ENCODE measurements at regions not wholly inside any gene's neighbourhood (a gene's known extent, or its start where the extent isn't known, plus 50 kb on each side); places are given as distances from the start of the nearest gene placed in this dataset.
"Not testable (repeated sequence)": the region's sequence is repeated elsewhere in the genome, so short reads cannot be mapped to it uniquely, and the experiment has no call there.

DNA sequence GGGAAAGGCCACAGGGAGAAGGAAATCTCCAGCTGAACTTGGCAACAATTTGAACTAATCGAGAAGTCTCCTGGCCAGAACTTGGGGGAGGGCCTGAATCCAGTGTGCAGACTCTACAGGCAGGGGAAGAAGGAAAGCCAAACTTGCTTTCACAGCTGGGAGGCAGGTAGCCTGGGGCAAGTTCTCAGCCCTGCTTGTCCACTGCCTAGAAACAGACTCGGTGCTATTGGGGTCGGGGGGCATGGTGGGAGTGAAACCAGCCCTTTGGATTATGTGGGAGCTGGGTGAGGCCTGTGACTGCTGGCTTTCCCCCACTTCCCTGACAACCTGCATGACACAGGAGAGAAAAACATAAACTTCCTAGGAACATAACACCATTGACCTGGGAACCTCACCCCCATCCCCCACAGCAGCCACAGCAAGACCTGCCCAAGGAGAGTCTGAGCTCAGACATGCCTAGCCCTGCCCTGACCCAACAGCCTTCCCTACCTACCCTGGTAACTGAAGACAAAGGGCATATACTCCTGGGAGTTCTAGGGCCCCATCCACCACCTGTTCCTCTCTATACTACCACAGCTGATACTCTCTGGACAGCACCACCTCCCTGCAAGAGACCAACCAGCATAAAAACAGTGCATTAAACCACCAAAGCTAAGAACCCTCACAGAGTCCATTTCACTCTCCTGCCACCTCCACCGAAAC is 103.7 kb upstream of the MNS1 start:
- no peak for DNase-seq

DNA sequence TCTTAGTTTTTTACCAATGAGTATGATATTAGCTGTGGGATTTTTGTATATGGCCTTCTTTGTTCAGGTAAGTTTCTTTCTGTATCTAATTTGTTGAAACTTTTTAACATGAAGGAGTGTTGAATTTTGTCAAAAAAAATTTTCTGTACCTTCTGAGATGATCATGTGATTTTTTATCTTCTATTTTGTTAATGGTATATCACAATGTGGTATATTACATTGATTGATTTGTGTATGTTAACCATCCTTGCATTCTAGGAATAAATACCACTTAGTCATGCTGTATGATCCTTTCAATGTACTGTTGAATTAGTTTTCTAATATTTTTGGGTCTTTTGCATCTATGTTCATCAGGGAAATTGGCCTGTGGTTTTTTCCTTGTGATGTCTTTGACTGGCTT is 92.5 kb upstream of the MNS1 start:
- DNase-seq = no peak

DNA sequence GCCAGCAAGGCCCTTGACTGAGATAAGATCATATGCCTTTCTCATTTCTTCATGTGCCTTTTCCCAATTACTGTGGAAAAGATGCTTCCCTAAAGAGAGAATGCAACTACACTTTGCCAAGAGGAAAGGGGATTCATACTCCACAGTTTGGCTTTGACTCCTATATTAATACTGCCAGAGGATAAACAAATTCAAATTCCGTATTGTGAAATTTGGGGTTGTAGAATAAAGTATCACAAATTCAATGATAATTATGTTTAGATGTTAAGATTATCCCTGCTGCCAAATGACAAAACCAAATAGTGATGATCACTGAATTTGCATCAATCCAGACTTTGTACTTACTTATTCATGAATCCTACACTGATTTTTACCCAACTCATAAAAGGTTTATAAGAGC is 88.5 kb upstream of the MNS1 start:
- no peak for DNase-seq

DNA sequence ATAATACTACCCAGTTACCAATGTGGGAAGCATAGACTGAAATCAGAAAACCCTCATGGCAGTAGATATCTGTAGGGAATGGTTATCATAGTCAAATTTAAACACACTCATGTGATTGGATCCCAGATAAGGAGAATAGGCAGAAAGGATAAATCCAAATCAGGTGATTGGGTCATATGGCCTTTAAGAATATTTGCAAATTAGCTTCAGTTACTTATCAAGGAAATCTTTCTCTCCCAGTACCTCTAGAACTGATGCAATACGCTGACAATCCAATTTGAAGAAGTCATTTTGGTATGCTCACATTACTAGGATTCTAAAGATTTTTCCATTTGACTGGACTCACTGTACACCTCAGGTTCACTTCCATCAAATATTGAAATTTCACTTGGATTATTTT is 87.7 kb upstream of the MNS1 start:
- no peak for DNase-seq

DNA sequence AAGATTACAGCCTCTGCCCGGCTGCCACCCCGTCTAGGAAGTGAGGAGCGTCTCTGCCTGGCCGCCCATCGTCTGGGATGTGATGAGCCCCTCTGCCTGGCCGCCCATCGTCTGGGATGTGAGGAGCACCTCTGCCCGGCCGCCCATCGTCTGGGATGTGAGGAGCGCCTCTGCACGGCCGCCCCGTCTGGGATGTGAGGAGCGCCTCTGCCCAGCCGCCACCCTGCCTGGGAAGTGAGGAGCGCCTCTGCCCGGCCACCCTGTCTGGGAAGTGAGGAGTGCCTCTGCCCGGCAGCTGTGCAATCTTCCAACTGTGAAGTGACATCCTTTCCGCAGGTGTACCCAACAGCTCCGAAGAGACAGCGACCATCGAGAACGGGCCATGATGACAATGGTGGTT is 75.6 kb upstream of the MNS1 start:
- not testable (repeated sequence) for DNase-seq

DNA sequence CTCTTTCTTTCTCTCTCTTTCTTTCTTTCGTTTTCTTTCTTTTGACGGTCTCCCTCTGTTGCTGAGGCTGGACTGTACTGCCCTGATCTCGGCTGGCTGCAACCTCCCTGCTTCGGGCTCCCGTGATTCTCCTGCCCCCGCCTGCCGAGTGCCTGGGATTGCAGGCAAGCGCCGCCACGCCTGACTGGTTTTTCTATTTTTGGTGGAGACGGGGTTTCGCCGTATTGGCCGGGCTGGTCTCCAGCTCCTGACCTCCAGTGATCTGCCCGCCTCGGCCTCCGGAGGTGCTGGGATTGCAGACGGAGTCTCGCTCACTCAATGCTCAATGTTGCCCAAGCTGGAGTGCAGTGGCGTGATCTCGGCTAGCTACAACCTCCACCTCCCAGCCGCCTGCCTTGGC is 75.2 kb upstream of the MNS1 start:
- DNase-seq = not testable (repeated sequence)

DNA sequence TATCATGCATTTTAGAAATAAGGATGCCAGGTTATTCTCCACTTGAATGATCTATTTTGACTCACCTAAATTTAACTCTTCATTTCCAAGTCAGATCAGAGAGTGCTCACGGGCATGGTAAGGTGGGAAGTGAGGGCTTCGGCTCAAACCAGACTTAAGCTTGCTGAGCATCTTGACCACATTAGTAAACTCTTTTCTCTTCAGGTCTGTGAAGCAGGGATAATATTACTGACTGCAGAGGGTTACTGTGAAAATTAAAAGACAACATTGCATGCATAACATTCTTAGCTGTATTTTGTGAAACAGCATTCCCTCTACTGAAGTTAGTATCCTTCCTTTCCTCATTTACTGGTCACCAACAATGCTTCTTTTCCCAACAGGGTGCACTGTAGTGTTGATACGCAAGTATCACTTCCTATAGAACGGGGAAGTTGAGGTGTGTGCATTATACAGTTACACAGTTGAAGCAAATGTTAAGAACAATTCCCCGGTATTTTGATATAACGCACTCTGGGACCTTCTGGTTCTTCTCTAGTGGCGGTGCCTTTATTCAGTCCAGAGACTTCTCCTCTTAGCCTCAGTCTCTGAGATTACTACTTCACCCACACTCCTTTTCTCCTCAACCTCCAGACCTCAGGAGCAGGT is 74.1 kb upstream of the MNS1 start:
- no peak for DNase-seq

DNA sequence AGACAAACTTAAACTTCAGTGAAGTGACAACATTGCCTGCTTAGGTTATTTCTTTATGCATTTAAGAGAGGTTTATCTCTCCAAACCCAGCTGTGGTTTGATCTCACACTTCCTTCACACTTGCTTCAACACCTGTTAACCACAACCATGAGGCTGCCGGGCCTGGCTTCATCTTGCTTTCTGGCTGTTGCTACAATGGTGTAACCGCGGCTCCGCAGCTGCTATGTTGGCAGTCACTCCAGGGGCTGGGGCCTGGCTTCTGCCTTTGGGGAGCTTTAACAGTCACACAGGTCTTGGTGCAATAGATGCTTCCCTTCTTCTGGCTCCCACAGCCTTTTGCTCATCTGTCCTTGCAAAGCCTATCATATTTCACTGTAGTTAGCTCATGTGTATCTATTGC is 72.9 kb upstream of the MNS1 start:
- peak in 1 of 4 experiments; percentile 2 for DNase-seq

DNA sequence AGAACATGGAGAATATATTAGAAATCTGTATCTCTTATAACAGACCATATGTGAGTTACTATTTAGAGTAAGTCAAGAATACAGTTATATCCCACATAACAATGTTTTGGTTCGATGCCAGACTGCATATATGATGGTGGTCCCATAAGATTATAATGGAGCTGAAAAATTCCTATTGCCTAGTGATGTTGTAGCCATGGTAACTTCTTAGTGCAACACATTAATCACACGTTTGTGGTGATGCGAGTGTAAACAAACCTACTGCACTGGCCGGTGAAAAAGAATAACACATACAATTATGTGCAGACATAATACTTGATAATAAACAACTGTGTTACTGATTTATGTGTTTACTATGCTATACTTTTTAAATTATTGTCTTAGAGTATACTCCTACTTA is 69.8 kb upstream of the MNS1 start:
- DNase-seq = no peak

DNA sequence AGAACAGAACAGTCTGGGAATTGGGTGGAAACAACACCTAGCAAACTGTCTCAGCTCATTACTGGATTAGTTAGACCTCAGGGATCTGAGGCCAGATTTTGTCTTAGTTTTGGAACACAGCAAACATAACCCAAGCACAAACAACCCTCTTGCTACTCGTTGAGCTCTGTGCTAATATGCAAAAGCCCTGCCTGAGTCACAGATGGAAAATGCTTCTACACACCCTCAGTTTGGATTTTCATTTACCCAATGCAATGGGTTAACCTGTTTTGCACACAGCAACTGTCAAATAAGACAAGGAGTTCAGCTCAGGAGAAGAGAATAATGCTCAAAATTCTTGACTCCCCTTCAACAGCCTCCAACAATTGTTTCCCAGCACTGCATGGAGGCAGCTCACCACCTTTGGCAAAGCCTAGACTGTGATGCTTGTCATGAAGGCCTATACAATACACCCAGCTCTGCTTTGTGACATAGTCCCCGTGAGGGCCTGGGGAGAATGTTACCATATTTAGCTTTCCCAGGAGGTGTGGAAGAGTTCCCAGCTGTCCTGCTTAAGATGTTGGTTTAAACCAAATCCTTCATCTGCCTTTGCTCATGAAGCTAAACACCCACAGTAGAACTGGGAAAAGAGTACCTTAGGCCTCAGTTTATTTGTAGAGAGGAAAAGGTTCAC is 68.9 kb upstream of the MNS1 start:
- DNase-seq = no peak

DNA sequence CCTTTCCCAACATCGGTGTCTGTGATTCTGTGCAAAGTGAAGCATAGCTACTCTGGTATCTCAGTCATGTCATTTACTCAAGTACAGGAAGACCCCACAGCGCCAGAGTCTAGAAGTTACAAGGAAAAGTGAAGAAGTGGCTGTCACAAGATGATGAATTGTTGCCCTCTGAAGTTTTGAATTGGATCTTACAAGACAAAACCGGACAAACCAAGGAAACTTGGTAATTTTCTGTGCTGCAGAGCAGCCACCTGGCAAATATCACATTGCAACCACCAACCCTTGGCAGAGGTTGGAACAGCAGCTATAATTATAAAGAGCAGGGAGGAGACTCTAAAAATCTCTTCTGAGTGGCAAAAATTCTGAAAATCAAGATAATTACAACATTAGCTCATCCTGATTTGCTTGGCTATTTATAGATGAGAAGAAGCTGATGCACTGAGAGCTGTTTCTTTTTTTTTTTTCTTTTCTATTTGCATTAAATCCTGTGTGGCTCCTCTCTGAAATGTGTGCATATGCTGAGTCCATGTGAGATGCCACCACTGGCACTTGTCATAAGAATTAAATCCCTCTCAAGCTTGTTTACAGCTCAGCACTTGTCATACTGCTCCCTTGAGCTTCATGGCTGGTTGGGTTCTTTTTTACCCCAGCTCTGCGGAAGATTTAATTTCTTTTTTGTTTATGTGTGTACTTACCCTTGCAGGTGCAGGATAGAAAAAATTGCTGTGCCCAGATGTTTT is 68.0 kb upstream of the MNS1 start:
- DNase-seq = no peak

DNA sequence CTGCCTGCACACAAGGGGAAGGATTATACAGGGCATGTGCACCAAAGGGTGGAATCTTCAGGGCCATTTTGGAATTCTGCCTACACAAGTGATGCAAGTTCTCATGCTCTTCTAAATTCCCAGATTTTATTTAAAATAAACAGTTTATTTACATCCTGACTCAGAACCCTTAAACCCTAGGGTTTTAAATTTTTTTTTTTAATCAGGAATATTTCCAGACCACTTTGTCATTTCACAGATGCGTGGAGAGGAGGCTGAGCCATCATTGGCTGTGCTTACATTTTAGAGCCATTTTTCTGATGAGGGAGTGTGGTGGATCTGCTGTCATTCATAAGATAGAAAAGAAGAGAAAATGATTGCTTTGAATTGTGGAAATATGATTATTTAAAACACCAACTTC is 65.2 kb upstream of the MNS1 start:
- no peak for DNase-seq

DNA sequence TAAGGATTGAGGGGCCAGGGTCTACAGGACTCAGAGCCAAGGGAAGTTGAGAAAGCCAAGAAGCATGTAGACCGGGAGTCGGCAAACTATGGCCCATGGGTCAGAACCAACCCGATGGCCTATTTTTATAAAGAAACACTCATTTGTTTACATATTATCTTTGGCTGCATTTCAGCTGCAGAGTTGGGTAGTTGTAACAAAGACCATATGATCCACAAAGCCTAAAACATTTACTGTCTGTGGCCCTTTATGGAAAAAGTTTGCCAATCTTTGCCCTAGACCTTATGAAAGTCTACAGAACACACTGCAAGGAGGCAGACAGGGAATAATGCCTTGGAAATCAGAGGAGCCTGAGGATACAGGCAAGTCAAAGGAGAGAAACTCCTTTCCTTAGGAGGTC is 63.2 kb upstream of the MNS1 start:
- no peak for DNase-seq

DNA sequence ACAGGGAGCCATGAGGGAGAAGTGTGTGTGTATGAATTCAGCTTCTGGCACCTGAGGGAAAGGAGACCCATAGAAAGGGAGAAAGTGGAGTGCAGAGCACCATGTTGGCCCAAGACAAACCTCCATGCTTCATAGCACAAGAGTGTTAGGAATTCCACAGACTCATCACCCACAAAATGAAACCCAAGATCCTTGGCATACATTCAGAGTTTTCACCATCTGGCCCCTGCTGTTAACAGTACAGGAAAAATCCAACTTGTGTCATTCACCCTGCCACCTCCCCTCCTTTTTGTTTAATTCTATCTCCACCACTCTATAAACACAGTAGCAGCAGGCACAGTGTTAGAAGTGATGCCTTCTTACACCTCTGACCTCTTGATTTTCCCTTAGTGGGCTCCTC is 60.0 kb upstream of the MNS1 start:
- DNase-seq = no peak

DNA sequence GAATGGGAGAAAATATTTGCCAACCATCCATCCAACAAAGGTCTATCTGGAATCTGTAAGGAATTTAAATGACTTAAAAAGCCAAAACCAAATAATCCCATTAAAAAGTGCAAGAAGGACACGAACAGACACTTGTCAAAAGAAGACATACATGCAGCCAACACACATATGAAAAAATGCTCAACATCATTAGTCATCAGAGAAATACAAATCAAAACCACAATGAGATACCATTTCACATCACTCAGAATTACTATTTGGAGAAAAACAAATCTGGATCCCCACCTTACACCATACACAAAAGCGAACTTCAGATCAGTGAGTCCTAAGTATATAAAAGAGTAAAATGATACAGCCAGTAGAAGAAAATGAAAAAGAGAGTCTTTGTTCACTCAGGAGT is 58.6 kb upstream of the MNS1 start:
- no peak for DNase-seq

DNA sequence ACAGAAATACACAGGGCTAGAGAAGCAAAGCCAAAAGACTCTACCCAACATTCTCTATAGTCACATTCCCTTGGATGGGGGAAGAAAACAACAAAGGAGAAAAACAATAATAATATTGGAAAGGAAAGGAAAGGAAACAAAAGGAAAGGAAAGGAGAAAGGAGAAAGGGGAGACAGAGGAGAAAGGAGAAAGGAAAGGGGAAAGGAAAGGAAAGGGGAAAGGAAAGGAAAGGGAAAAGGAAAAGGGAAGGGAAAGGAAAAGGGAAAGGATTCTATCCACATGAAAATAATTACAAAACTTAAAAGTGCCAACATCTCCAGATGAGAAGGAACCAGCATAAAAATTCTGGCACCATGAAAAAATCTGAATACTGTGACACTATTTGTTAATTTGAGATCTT is 54.1 kb upstream of the MNS1 start:
- DNase-seq = no peak
